ENCODE measurements at regions not wholly inside any gene's neighbourhood (a gene's known extent, or its start where the extent isn't known, plus 50 kb on each side); places are given as distances from the start of the nearest gene placed in this dataset.

DNA sequence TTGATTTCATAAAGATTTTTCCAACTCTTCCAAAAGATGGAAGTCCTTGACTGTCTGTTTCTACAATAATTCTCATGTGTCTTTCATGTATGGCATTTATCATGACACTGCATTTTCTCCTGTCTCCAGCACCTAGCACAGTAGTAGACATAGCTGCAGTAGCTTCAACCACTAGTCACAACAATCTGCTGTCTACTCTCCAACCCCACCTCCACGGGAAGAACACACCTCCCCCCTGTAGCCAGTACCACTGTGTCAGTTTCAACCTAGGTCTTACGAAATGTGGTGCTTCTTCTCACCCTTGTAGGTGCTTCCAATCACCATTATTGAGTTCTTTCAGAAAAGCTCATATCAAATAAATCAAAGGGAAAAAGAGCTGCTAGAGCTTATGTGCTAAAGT is 425.1 kb upstream of the ADAMTS5 start:
- TF ChIP-seq ZZZ3 (IDR thresholded peaks at IDR 0.05): no peak
- no peak for TF ChIP-seq CHAMP1 (IDR thresholded peaks at IDR 0.05)
- TF ChIP-seq SMC3 (conservative IDR thresholded peaks at IDR 0.05; ENCODE audit: insufficient read depth, low read depth, low read length): no peak
- no peak for TF ChIP-seq ZNF140 (CRISPR knock-in tag; IDR thresholded peaks at IDR 0.05)
- TF ChIP-seq ZNF395 (CRISPR knock-in tag; IDR thresholded peaks at IDR 0.05): no peak
- TF ChIP-seq FOXK1 (CRISPR knock-in tag; IDR thresholded peaks at IDR 0.05; ENCODE audit: borderline replicate concordance): no peak
- no peak for TF ChIP-seq PPARD (CRISPR knock-in tag; IDR thresholded peaks at IDR 0.05)
- TF ChIP-seq, protein P1, sequence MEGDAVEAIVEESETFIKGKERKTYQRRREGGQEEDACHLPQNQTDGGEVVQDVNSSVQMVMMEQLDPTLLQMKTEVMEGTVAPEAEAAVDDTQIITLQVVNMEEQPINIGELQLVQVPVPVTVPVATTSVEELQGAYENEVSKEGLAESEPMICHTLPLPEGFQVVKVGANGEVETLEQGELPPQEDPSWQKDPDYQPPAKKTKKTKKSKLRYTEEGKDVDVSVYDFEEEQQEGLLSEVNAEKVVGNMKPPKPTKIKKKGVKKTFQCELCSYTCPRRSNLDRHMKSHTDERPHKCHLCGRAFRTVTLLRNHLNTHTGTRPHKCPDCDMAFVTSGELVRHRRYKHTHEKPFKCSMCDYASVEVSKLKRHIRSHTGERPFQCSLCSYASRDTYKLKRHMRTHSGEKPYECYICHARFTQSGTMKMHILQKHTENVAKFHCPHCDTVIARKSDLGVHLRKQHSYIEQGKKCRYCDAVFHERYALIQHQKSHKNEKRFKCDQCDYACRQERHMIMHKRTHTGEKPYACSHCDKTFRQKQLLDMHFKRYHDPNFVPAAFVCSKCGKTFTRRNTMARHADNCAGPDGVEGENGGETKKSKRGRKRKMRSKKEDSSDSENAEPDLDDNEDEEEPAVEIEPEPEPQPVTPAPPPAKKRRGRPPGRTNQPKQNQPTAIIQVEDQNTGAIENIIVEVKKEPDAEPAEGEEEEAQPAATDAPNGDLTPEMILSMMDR (IDR thresholded peaks at IDR 0.05 in 2 of 3, conservative IDR thresholded peaks at IDR 0.05 in 1 of 3; ENCODE audit: insufficient read depth in 2 of 3, low read depth in 1 of 3, low read length in 3 of 3): no peak
- TF ChIP-seq ATF3 (IDR thresholded peaks at IDR 0.05): no peak
- no peak for TF ChIP-seq ATF3 (CRISPR knock-in tag; conservative IDR thresholded peaks at IDR 0.05)
- TF ChIP-seq, protein P2, sequence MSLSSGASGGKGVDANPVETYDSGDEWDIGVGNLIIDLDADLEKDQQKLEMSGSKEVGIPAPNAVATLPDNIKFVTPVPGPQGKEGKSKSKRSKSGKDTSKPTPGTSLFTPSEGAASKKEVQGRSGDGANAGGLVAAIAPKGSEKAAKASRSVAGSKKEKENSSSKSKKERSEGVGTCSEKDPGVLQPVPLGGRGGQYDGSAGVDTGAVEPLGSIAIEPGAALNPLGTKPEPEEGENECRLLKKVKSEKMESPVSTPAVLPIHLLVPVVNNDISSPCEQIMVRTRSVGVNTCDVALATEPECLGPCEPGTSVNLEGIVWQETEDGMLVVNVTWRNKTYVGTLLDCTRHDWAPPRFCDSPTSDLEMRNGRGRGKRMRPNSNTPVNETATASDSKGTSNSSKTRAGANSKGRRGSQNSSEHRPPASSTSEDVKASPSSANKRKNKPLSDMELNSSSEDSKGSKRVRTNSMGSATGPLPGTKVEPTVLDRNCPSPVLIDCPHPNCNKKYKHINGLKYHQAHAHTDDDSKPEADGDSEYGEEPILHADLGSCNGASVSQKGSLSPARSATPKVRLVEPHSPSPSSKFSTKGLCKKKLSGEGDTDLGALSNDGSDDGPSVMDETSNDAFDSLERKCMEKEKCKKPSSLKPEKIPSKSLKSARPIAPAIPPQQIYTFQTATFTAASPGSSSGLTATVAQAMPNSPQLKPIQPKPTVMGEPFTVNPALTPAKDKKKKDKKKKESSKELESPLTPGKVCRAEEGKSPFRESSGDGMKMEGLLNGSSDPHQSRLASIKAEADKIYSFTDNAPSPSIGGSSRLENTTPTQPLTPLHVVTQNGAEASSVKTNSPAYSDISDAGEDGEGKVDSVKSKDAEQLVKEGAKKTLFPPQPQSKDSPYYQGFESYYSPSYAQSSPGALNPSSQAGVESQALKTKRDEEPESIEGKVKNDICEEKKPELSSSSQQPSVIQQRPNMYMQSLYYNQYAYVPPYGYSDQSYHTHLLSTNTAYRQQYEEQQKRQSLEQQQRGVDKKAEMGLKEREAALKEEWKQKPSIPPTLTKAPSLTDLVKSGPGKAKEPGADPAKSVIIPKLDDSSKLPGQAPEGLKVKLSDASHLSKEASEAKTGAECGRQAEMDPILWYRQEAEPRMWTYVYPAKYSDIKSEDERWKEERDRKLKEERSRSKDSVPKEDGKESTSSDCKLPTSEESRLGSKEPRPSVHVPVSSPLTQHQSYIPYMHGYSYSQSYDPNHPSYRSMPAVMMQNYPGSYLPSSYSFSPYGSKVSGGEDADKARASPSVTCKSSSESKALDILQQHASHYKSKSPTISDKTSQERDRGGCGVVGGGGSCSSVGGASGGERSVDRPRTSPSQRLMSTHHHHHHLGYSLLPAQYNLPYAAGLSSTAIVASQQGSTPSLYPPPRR (CRISPR knock-in tag; IDR thresholded peaks at IDR 0.05; ENCODE audit: borderline replicate concordance): no peak
- TF ChIP-seq, protein P3, sequence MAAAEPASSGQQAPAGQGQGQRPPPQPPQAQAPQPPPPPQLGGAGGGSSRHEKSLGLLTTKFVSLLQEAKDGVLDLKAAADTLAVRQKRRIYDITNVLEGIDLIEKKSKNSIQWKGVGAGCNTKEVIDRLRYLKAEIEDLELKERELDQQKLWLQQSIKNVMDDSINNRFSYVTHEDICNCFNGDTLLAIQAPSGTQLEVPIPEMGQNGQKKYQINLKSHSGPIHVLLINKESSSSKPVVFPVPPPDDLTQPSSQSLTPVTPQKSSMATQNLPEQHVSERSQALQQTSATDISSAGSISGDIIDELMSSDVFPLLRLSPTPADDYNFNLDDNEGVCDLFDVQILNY (CRISPR knock-in tag; IDR thresholded peaks at IDR 0.05): no peak
- TF ChIP-seq NFYB (IDR thresholded peaks at IDR 0.05; ENCODE audit: extremely low read depth, insufficient read length): no peak
